H9 (cell line): ENCODE measurements at regions not wholly inside any gene's neighbourhood (a gene's known extent, or its start where the extent isn't known, plus 50 kb on each side); places are given as distances from the start of the nearest gene placed in this dataset.

ENCODE experiments used
- DNase-seq: peaks from one replicate; pipeline ENCODE4 v3.0.0-alpha.2; 2017
- H2AFZ ChIP-seq: one replicate; pipeline ENCODE4 v1.6.1; 2013; ENCODE audit warnings: mild to moderate bottlenecking, low read length, control low read depth, moderate library complexity
- H2AK5ac ChIP-seq: 2 replicates; pipeline ENCODE4 v1.6.1; 2013; ENCODE audit warnings: low read length, control low read depth, mixed read lengths; ENCODE audit not compliant: insufficient read length
- H2BK120ac ChIP-seq: one replicate; pipeline ENCODE4 v1.6.1; 2013; ENCODE audit warnings: low read depth, mild to moderate bottlenecking, low read length, control low read depth, inconsistent platforms; ENCODE audit not compliant: poor library complexity, severe bottlenecking
- H2BK12ac ChIP-seq: 2 replicates; pipeline ENCODE4 v1.6.1; 2013; ENCODE audit warnings: low read length, control low read depth, mixed read lengths, low read depth; ENCODE audit not compliant: insufficient read length
- H2BK15ac ChIP-seq: 2 replicates; pipeline ENCODE4 v1.6.1; 2013; ENCODE audit warnings: low read depth, low read length, control low read depth
- H2BK20ac ChIP-seq: one replicate; pipeline ENCODE4 v1.6.1; 2013; ENCODE audit warnings: low read depth, mild to moderate bottlenecking, low read length, control low read depth, inconsistent platforms; ENCODE audit not compliant: poor library complexity, severe bottlenecking
- H2BK5ac ChIP-seq: 2 replicates; pipeline ENCODE4 v1.6.1; 2013; ENCODE audit warnings: low read length, control low read depth, mixed read lengths; ENCODE audit not compliant: insufficient read length
- H3K14ac ChIP-seq: 2 replicates; pipeline ENCODE4 v1.6.1; 2013; ENCODE audit warnings: low read length, control low read depth; ENCODE audit not compliant: insufficient read depth
- H3K18ac ChIP-seq: 2 replicates; pipeline ENCODE4 v1.6.1; 2013; ENCODE audit warnings: low read depth, mild to moderate bottlenecking, mixed read lengths, low read length, control low read depth; ENCODE audit not compliant: insufficient read length
- H3K23ac ChIP-seq: 2 replicates; pipeline ENCODE4 v1.6.1; 2013; ENCODE audit warnings: low read length, control low read depth, mixed read lengths, low read depth; ENCODE audit not compliant: insufficient read length
- H3K23me2 ChIP-seq: 2 replicates; pipeline ENCODE4 v1.6.1; 2013; ENCODE audit warnings: low read depth, mild to moderate bottlenecking, mixed read lengths, low read length, control low read depth; ENCODE audit not compliant: insufficient read length, poor library complexity, severe bottlenecking
- H3K27ac ChIP-seq: 2 replicates; pipeline ENCODE4 v1.5.1; 2013; ENCODE audit warnings: low read length, control low read depth, mixed read lengths, low read depth; ENCODE audit not compliant: insufficient read length
- H3K27me3 ChIP-seq: 2 replicates; pipeline ENCODE4 v1.6.1; 2013; ENCODE audit warnings: low read length, control low read depth, inconsistent platforms; ENCODE audit not compliant: insufficient read depth
- H3K4ac ChIP-seq: 2 replicates; pipeline ENCODE4 v1.6.1; 2013; ENCODE audit warnings: low read depth, mild to moderate bottlenecking, control low read depth, inconsistent platforms, low read length, moderate library complexity
- H3K4me1 ChIP-seq: 2 replicates; pipeline ENCODE4 v1.6.1; 2013; ENCODE audit warnings: low read length, control low read depth, inconsistent platforms; ENCODE audit not compliant: insufficient read depth
- H3K4me2 ChIP-seq: 2 replicates; pipeline ENCODE4 v1.6.1; 2013; ENCODE audit warnings: low read length, control low read depth, mixed read lengths; ENCODE audit not compliant: insufficient read length, insufficient read depth
- H3K56ac ChIP-seq: 2 replicates; pipeline ENCODE4 v1.6.1; 2013; ENCODE audit warnings: low read depth, mild to moderate bottlenecking, mixed read lengths, low read length, control low read depth; ENCODE audit not compliant: insufficient read length
- H3K79me1 ChIP-seq: 2 replicates; pipeline ENCODE4 v1.6.1; 2013; ENCODE audit warnings: low read depth, mild to moderate bottlenecking, moderate library complexity, low read length, control low read depth, inconsistent platforms; ENCODE audit not compliant: insufficient read depth, poor library complexity, severe bottlenecking
- H3K79me2 ChIP-seq: 2 replicates; pipeline ENCODE4 v1.6.1; 2013; ENCODE audit warnings: low read length, control low read depth, inconsistent platforms; ENCODE audit not compliant: insufficient read depth
- H3K9ac ChIP-seq: 2 replicates; pipeline ENCODE4 v1.6.1; 2013; ENCODE audit warnings: low read length, control low read depth, mixed read lengths; ENCODE audit not compliant: insufficient read length; ENCODE audit errors: extremely low read depth
- H3K9me3 ChIP-seq: one replicate; pipeline ENCODE4 v1.6.1; 2013; ENCODE audit warnings: low read depth, low read length, inconsistent platforms; ENCODE audit not compliant: control insufficient read depth
- H3T11ph ChIP-seq: one replicate; pipeline ENCODE4 v1.6.1; 2013; ENCODE audit warnings: mild to moderate bottlenecking, low read length, control low read depth, inconsistent platforms
- H4K20me1 ChIP-seq: one replicate; pipeline ENCODE4 v1.6.1; 2013; ENCODE audit not compliant: control insufficient read depth, insufficient read length, insufficient read depth
- H4K5ac ChIP-seq: 2 replicates; pipeline ENCODE4 v1.6.1; 2013; ENCODE audit warnings: low read depth, mild to moderate bottlenecking, mixed read lengths, low read length, control low read depth; ENCODE audit not compliant: insufficient read length
- H4K8ac ChIP-seq: replicated peaks from 2 replicates; pipeline ENCODE4 v1.6.1; 2013; ENCODE audit warnings: low read length, control low read depth, mixed read lengths, low read depth; ENCODE audit not compliant: insufficient read length
- H4K91ac ChIP-seq: 2 replicates; pipeline ENCODE4 v1.6.1; 2013; ENCODE audit warnings: low read depth, mild to moderate bottlenecking, moderate library complexity, mixed read lengths, low read length, control low read depth; ENCODE audit not compliant: insufficient read length
- H3K27ac Mint-ChIP-seq, 3 experiments: 2 replicates in 2 of 3; 3 replicates in 1 of 3; pipeline ENCODE4 v1.8.0; 2020 to 2021; ENCODE audit warnings: mixed read lengths in 3 of 3, mild to moderate bottlenecking in 1 of 3, moderate library complexity in 1 of 3
- H3K27me3 Mint-ChIP-seq: 2 replicates; pipeline ENCODE4 v1.8.0; 2021; ENCODE audit warnings: low read depth, mild to moderate bottlenecking, moderate library complexity, mixed read lengths
- H3K36me3 Mint-ChIP-seq, 3 experiments: 2 replicates in 2 of 3; 3 replicates in 1 of 3; pipeline ENCODE4 v1.8.0; 2020 to 2021; ENCODE audit warnings: low read depth in 3 of 3, mixed read lengths in 3 of 3; ENCODE audit not compliant: insufficient read depth in 1 of 3
- H3K4me1 Mint-ChIP-seq, 2 experiments: 2 replicates each; pipeline ENCODE4 v1.8.0; 2020; ENCODE audit warnings: mixed read lengths in 2 of 2
- H3K4me3 Mint-ChIP-seq, 2 experiments: 2 replicates in 1 of 2; 3 replicates in 1 of 2; pipeline ENCODE4 v1.8.0; 2020 to 2021; ENCODE audit warnings: mild to moderate bottlenecking in 2 of 2, mixed read lengths in 2 of 2, moderate library complexity in 1 of 2
- H3K9me3 Mint-ChIP-seq, 2 experiments: 2 replicates in 1 of 2; 3 replicates in 1 of 2; pipeline ENCODE4 v1.8.0; 2020; ENCODE audit warnings: mild to moderate bottlenecking in 2 of 2, mixed read lengths in 2 of 2, moderate library complexity in 1 of 2
- CTCF ChIP-seq: fragments of 200-600 bp; sonication (generic); conservative IDR thresholded peaks from 3 replicates; pipeline ENCODE4 v1.8.0; 2021; ENCODE audit warnings: antibody characterized with exemption, mild to moderate bottlenecking
- WGBS: extraction: QIAGEN DNeasy Blood & Tissue Kit; methylation state at CpG from one replicate; pipeline ENCODE4 v1.1.7; 2013; ENCODE audit warnings: missing lambda C conversion rate, low lambda C conversion rate, mixed read lengths; ENCODE audit not compliant: insufficient read length; ENCODE audit errors: extremely low coverage; 5-methylcytosine and 5-hydroxymethylcytosine counted together

GRCh38 chr4:95984081-95984480, 144.2 kb downstream of the PDHA2 start:
- no peak overlapping the region for H3K14ac ChIP-seq
- H2BK120ac ChIP-seq = no peak overlapping the region
- H3K27me3 Mint-ChIP-seq = no peaks in the 10 kb centered on the region
- no peak overlapping the region for H2AFZ ChIP-seq
- no peak overlapping the region for H3K4me3 Mint-ChIP-seq
- no peak overlapping the region for H3K4ac ChIP-seq
- no peaks in the 10 kb centered on the region for H3K27me3 ChIP-seq
- H3K79me1 ChIP-seq = no peaks in the 10 kb centered on the region
- H2BK20ac ChIP-seq = no peak overlapping the region
- H4K91ac ChIP-seq = no peak overlapping the region
- H3K36me3 Mint-ChIP-seq = peaks cover 5 to 7% (median 6%) of the 10 kb centered on the region in 3 experiments; a peak in 5 of 7 replicates
- no peak for TF ChIP-seq CTCF
- no peak overlapping the region for H3T11ph ChIP-seq
- no peaks in the 10 kb centered on the region for H3K4me1 ChIP-seq
- H3K56ac ChIP-seq = no peak overlapping the region
- H4K20me1 ChIP-seq = no peaks in the 10 kb centered on the region
- no peak overlapping the region for H3K9ac ChIP-seq
- H3K9me3 Mint-ChIP-seq = peaks cover 6 to 12% of the 10 kb centered on the region in 2 experiments; a peak in 4 of 5 replicates
- no peak overlapping the region for H2BK5ac ChIP-seq
- no peaks in the 10 kb centered on the region for H3K79me2 ChIP-seq
- no peak overlapping the region for H3K27ac ChIP-seq
- no peak overlapping the region for H3K18ac ChIP-seq
- no peaks in the 10 kb centered on the region for H3K23me2 ChIP-seq
- H2BK12ac ChIP-seq = no peak overlapping the region
- no peak overlapping the region for H4K5ac ChIP-seq
- no peak overlapping the region for H2BK15ac ChIP-seq
- H3K4me1 Mint-ChIP-seq = peaks cover 0 to 6% of the 10 kb centered on the region in 2 experiments; a peak in 2 of 4 replicates
- no peaks in the 10 kb centered on the region for H3K9me3 ChIP-seq
- no peak for DNase-seq
- no peak overlapping the region for H2AK5ac ChIP-seq
- no peak overlapping the region for H3K4me2 ChIP-seq
- WGBS = no CpG with 5 or more reads among the region's 6 CpGs
- H4K8ac ChIP-seq = no peak overlapping the region
- no peak overlapping the region for H3K27ac Mint-ChIP-seq
- H3K23ac ChIP-seq = no peak overlapping the region
